ENCODE measurements at regions not wholly inside any gene's neighbourhood (a gene's known extent, or its start where the extent isn't known, plus 50 kb on each side); places are given as distances from the start of the nearest gene placed in this dataset.

GRCh38 chr2:196307775-196308305 lies 136.5 kb upstream of the STK17B start:
- DNase-seq (no peak), ATAC-seq (ENCODE audit: low read depth in 2 of 2) (no peak)
- no peaks in the 10 kb centered on the region for H3K9me3 Mint-ChIP-seq
- Histone ChIP-seq H3K27me3 (ENCODE audit: control insufficient read depth, insufficient read depth, low read length) (no peaks in the 10 kb centered on the region), H3K4me3 (ENCODE audit: low read depth, low read length) (no peak overlapping the region), H3K4me1 (ENCODE audit: control insufficient read depth, insufficient read depth, low read length, poor library complexity, severe bottlenecking) (no peaks in the 10 kb centered on the region), H3K36me3 (ENCODE audit: control insufficient read depth, insufficient read depth, low read length) (no peaks in the 10 kb centered on the region), H3K9me3 (ENCODE audit: control insufficient read depth in 2 of 2, low read length in 2 of 2) (no peaks in the 10 kb centered on the region), H3K27ac (ENCODE audit: insufficient read depth, low read length, poor library complexity, severe bottlenecking) (no peak overlapping the region)
- no peak overlapping the region for H3K27ac Mint-ChIP-seq
- H3K27me3 Mint-ChIP-seq, result no peaks in the 10 kb centered on the region
- H3K4me3 Mint-ChIP-seq, result no peak overlapping the region
- H3K4me1 Mint-ChIP-seq, result peaks cover 0 to 5% (median 5%) of the 10 kb centered on the region in 4 donors
- no peaks in the 10 kb centered on the region for H3K36me3 Mint-ChIP-seq

GRCh38 chr2:196309691-196310090 lies 138.3 kb upstream of the STK17B start:
- H3K4me1 ChIP-seq (ENCODE audit: control insufficient read depth, insufficient read depth, low read length, poor library complexity, severe bottlenecking), result no peaks in the 10 kb centered on the region
- H3K9me3 ChIP-seq (ENCODE audit: control insufficient read depth in 2 of 2, low read length in 2 of 2), result no peaks in the 10 kb centered on the region
- Mint-ChIP-seq H3K36me3 (no peaks in the 10 kb centered on the region), H3K9me3 (no peaks in the 10 kb centered on the region), H3K4me3 (no peak overlapping the region), H3K27me3 (no peaks in the 10 kb centered on the region), H3K27ac (no peak overlapping the region), H3K4me1 (peaks cover 0 to 5% (median 3%) of the 10 kb centered on the region in 4 donors)
- H3K27ac ChIP-seq (ENCODE audit: insufficient read depth, low read length, poor library complexity, severe bottlenecking), result no peak overlapping the region
- H3K27me3 ChIP-seq (ENCODE audit: control insufficient read depth, insufficient read depth, low read length), result no peaks in the 10 kb centered on the region
- ATAC-seq (ENCODE audit: low read depth in 2 of 2) (no peak), DNase-seq (no peak)
- no peak overlapping the region for H3K4me3 ChIP-seq (ENCODE audit: low read depth, low read length)
- H3K36me3 ChIP-seq (ENCODE audit: control insufficient read depth, insufficient read depth, low read length), result no peaks in the 10 kb centered on the region

- Mint-ChIP-seq H3K27ac (no peak overlapping the region), H3K36me3 (no peaks in the 10 kb centered on the region), H3K4me3 (no peak overlapping the region), H3K9me3 (no peaks in the 10 kb centered on the region), H3K4me1 (peaks cover 0 to 5% (median 1%) of the 10 kb centered on the region in 4 donors), H3K27me3 (peaks cover 5% of the 10 kb centered on the region)
- Histone ChIP-seq H3K9me3 (ENCODE audit: control insufficient read depth in 2 of 2, low read length in 2 of 2) (no peaks in the 10 kb centered on the region), H3K27ac (ENCODE audit: insufficient read depth, low read length, poor library complexity, severe bottlenecking) (no peak overlapping the region), H3K27me3 (ENCODE audit: control insufficient read depth, insufficient read depth, low read length) (no peaks in the 10 kb centered on the region), H3K4me1 (ENCODE audit: control insufficient read depth, insufficient read depth, low read length, poor library complexity, severe bottlenecking) (no peaks in the 10 kb centered on the region), H3K4me3 (ENCODE audit: low read depth, low read length) (no peak overlapping the region), H3K36me3 (ENCODE audit: control insufficient read depth, insufficient read depth, low read length) (no peaks in the 10 kb centered on the region)
- ATAC-seq (ENCODE audit: low read depth in 2 of 2) (no peak), DNase-seq (no peak)
Measured at GRCh38 chr2:196314157-196314556, 142.8 kb upstream of the STK17B start.

GRCh38 chr2:196314780-196315179 lies 143.4 kb upstream of the STK17B start:
- Mint-ChIP-seq H3K27me3 (peaks cover 5% of the 10 kb centered on the region), H3K9me3 (no peaks in the 10 kb centered on the region), H3K4me1 (peaks cover 0 to 5% (median 1%) of the 10 kb centered on the region in 4 donors), H3K4me3 (no peak overlapping the region), H3K36me3 (no peaks in the 10 kb centered on the region), H3K27ac (no peak overlapping the region)
- ATAC-seq (ENCODE audit: low read depth in 2 of 2) (no peak), DNase-seq (no peak)
- H3K4me3 ChIP-seq (ENCODE audit: low read depth, low read length), result no peak overlapping the region
- no peak overlapping the region for H3K27ac ChIP-seq (ENCODE audit: insufficient read depth, low read length, poor library complexity, severe bottlenecking)
- H3K9me3 ChIP-seq (ENCODE audit: control insufficient read depth in 2 of 2, low read length in 2 of 2), result no peaks in the 10 kb centered on the region
- no peaks in the 10 kb centered on the region for H3K4me1 ChIP-seq (ENCODE audit: control insufficient read depth, insufficient read depth, low read length, poor library complexity, severe bottlenecking)
- no peaks in the 10 kb centered on the region for H3K36me3 ChIP-seq (ENCODE audit: control insufficient read depth, insufficient read depth, low read length)
- no peaks in the 10 kb centered on the region for H3K27me3 ChIP-seq (ENCODE audit: control insufficient read depth, insufficient read depth, low read length)

- ATAC-seq (ENCODE audit: low read depth in 2 of 2) (no peak), DNase-seq (no peak)
- H3K4me1 ChIP-seq (ENCODE audit: control insufficient read depth, insufficient read depth, low read length, poor library complexity, severe bottlenecking), result no peaks in the 10 kb centered on the region
- Mint-ChIP-seq H3K4me3 (no peak overlapping the region), H3K27ac (no peak overlapping the region), H3K36me3 (no peaks in the 10 kb centered on the region), H3K27me3 (peaks cover 5% of the 10 kb centered on the region), H3K9me3 (no peaks in the 10 kb centered on the region), H3K4me1 (peaks cover 0 to 5% (median 0%) of the 10 kb centered on the region in 4 donors)
- no peaks in the 10 kb centered on the region for H3K27me3 ChIP-seq (ENCODE audit: control insufficient read depth, insufficient read depth, low read length)
- no peaks in the 10 kb centered on the region for H3K36me3 ChIP-seq (ENCODE audit: control insufficient read depth, insufficient read depth, low read length)
- H3K4me3 ChIP-seq (ENCODE audit: low read depth, low read length), result no peak overlapping the region
- H3K9me3 ChIP-seq (ENCODE audit: control insufficient read depth in 2 of 2, low read length in 2 of 2), result no peaks in the 10 kb centered on the region
- no peak overlapping the region for H3K27ac ChIP-seq (ENCODE audit: insufficient read depth, low read length, poor library complexity, severe bottlenecking)
Measured at GRCh38 chr2:196315388-196316049, 144.1 kb upstream of the STK17B start.

GRCh38 chr2:196316050-196316430 lies 144.7 kb upstream of the STK17B start:
- Mint-ChIP-seq H3K27ac (no peak overlapping the region), H3K9me3 (no peaks in the 10 kb centered on the region), H3K4me1 (peaks cover 0 to 5% (median 0%) of the 10 kb centered on the region in 4 donors), H3K27me3 (peaks cover 5% of the 10 kb centered on the region), H3K36me3 (no peaks in the 10 kb centered on the region), H3K4me3 (no peak overlapping the region)
- Histone ChIP-seq H3K27ac (ENCODE audit: insufficient read depth, low read length, poor library complexity, severe bottlenecking) (no peak overlapping the region), H3K36me3 (ENCODE audit: control insufficient read depth, insufficient read depth, low read length) (no peaks in the 10 kb centered on the region), H3K27me3 (ENCODE audit: control insufficient read depth, insufficient read depth, low read length) (no peaks in the 10 kb centered on the region), H3K4me3 (ENCODE audit: low read depth, low read length) (no peak overlapping the region), H3K4me1 (ENCODE audit: control insufficient read depth, insufficient read depth, low read length, poor library complexity, severe bottlenecking) (no peaks in the 10 kb centered on the region), H3K9me3 (ENCODE audit: control insufficient read depth in 2 of 2, low read length in 2 of 2) (no peaks in the 10 kb centered on the region)
- no peak for DNase-seq
- ATAC-seq (ENCODE audit: low read depth in 2 of 2), result no peak

GRCh38 chr2:196318517-196319377 lies 147.4 kb upstream of the STK17B start:
- H3K36me3 ChIP-seq (ENCODE audit: control insufficient read depth, insufficient read depth, low read length), result no peaks in the 10 kb centered on the region
- H3K9me3 ChIP-seq (ENCODE audit: control insufficient read depth in 2 of 2, low read length in 2 of 2), result no peaks in the 10 kb centered on the region
- Mint-ChIP-seq H3K27me3 (peaks cover 11% of the 10 kb centered on the region), H3K4me1 (no peaks in the 10 kb centered on the region), H3K4me3 (no peak overlapping the region), H3K27ac (peak overlapping the region in 1 of 3 donors; percentile 31), H3K36me3 (no peaks in the 10 kb centered on the region), H3K9me3 (no peaks in the 10 kb centered on the region)
- no peak overlapping the region for H3K27ac ChIP-seq (ENCODE audit: insufficient read depth, low read length, poor library complexity, severe bottlenecking)
- H3K4me1 ChIP-seq (ENCODE audit: control insufficient read depth, insufficient read depth, low read length, poor library complexity, severe bottlenecking), result no peaks in the 10 kb centered on the region
- DNase-seq (no peak), ATAC-seq (ENCODE audit: low read depth in 2 of 2) (no peak)
- H3K4me3 ChIP-seq (ENCODE audit: low read depth, low read length), result no peak overlapping the region
- H3K27me3 ChIP-seq (ENCODE audit: control insufficient read depth, insufficient read depth, low read length), result peaks cover 3% of the 10 kb centered on the region
